ENCODE measurements at regions not wholly inside any gene's neighbourhood (a gene's known extent, or its start where the extent isn't known, plus 50 kb on each side); places are given as distances from the start of the nearest gene placed in this dataset.
A peak's percentile ranks its signal among the peaks of the same experiment; 100 is the strongest.

DNA sequence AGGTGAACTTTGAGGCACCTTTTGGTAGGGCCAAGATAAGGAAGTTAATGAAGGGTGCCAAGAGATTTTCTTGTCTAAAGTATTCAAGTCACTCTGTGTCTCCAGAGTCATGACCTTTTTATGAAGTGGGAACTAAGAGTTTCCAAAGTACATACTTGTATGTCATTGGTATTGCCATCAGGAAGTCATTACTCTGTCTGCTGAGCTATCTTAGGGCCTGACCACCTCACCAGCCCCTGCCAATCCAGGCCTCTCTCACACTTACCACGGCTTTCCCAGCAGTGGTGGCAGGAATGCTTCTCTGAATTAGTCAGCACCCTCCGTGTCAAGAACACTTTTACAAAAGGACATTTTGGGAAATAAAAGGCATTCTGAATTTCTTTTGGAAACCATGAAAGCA is 192.8 kb upstream of the MTNR1B start:
- Histone ChIP-seq H3K4me2 (ENCODE audit: insufficient read depth, insufficient read length, low read length) (no peak overlapping the region), H2AK5ac (ENCODE audit: insufficient read length, low read length) (no peak overlapping the region), H2BK120ac (ENCODE audit: low read depth, low read length, poor library complexity, severe bottlenecking) (no peak overlapping the region), H3K27me3 (ENCODE audit: insufficient read depth, low read length) (no peaks in the 10 kb centered on the region), H3K4ac (ENCODE audit: low read depth, low read length) (no peak overlapping the region), H3K23me2 (ENCODE audit: insufficient read length, low read depth, low read length, poor library complexity, severe bottlenecking) (no peaks in the 10 kb centered on the region), H2BK12ac (ENCODE audit: insufficient read length, low read depth, low read length) (no peak overlapping the region), H3K79me1 (ENCODE audit: insufficient read depth, low read depth, low read length, poor library complexity, severe bottlenecking) (no peaks in the 10 kb centered on the region), H3K4me1 (ENCODE audit: insufficient read depth, low read length) (no peaks in the 10 kb centered on the region), H3T11ph (ENCODE audit: low read length) (no peak overlapping the region), H3K56ac (ENCODE audit: insufficient read length, low read depth, low read length) (no peak overlapping the region), H3K18ac (ENCODE audit: insufficient read length, low read depth, low read length) (no peak overlapping the region), H2BK5ac (ENCODE audit: insufficient read length, low read length) (no peak overlapping the region), H3K9ac (ENCODE audit: extremely low read depth, insufficient read length, low read length) (no peak overlapping the region), H3K27ac (ENCODE audit: insufficient read length, low read depth, low read length) (no peak overlapping the region), H4K5ac (ENCODE audit: insufficient read length, low read depth, low read length) (no peak overlapping the region), H3K14ac (ENCODE audit: insufficient read depth, low read length) (no peak overlapping the region), H4K8ac (replicated peaks; ENCODE audit: insufficient read length, low read depth, low read length) (no peak overlapping the region), H3K23ac (ENCODE audit: insufficient read length, low read depth, low read length) (no peak overlapping the region), H2BK20ac (ENCODE audit: low read depth, low read length, poor library complexity, severe bottlenecking) (no peak overlapping the region), H4K20me1 (ENCODE audit: control insufficient read depth, insufficient read depth, insufficient read length) (peaks cover 3% of the 10 kb centered on the region), H2BK15ac (ENCODE audit: low read depth, low read length) (no peak overlapping the region), H3K79me2 (ENCODE audit: insufficient read depth, low read length) (no peaks in the 10 kb centered on the region), H3K9me3 (ENCODE audit: control insufficient read depth, low read depth, low read length) (no peaks in the 10 kb centered on the region), H4K91ac (ENCODE audit: insufficient read length, low read depth, low read length) (no peak overlapping the region), H2AFZ (ENCODE audit: low read length) (no peak overlapping the region)
- Mint-ChIP-seq H3K4me3 (no peak overlapping the region), H3K9me3 (no peaks in the 10 kb centered on the region), H3K36me3 (ENCODE audit: insufficient read depth in 1 of 3, low read depth in 3 of 3) (no peaks in the 10 kb centered on the region; a peak in 2 of 7 replicates), H3K4me1 (peaks cover 26% of the 10 kb centered on the region in 2 experiments), H3K27me3 (ENCODE audit: low read depth) (no peaks in the 10 kb centered on the region), H3K27ac (peak overlapping the region in 1 of 3 experiments; percentile 12; a peak in 1 of 7 replicates)
- TF ChIP-seq, protein P1, sequence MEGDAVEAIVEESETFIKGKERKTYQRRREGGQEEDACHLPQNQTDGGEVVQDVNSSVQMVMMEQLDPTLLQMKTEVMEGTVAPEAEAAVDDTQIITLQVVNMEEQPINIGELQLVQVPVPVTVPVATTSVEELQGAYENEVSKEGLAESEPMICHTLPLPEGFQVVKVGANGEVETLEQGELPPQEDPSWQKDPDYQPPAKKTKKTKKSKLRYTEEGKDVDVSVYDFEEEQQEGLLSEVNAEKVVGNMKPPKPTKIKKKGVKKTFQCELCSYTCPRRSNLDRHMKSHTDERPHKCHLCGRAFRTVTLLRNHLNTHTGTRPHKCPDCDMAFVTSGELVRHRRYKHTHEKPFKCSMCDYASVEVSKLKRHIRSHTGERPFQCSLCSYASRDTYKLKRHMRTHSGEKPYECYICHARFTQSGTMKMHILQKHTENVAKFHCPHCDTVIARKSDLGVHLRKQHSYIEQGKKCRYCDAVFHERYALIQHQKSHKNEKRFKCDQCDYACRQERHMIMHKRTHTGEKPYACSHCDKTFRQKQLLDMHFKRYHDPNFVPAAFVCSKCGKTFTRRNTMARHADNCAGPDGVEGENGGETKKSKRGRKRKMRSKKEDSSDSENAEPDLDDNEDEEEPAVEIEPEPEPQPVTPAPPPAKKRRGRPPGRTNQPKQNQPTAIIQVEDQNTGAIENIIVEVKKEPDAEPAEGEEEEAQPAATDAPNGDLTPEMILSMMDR (conservative IDR thresholded peaks at IDR 0.05), result no peak
- no CpG with 5 or more reads among the region's 2 CpGs for WGBS (ENCODE audit: extremely low coverage, insufficient read length, low lambda C conversion rate)
- no peak for DNase-seq
